Testis (tissue), 2 donors: ENCODE measurements at regions not wholly inside any gene's neighbourhood (a gene's known extent, or its start where the extent isn't known, plus 50 kb on each side); places are given as distances from the start of the nearest gene placed in this dataset.

Experiments used
- POLR2A ChIP-seq: fragments of 450-650 bp; IDR thresholded peaks from one replicate; pipeline ENCODE4 v1.6.1; 2017; ENCODE audit warnings: antibody characterized with exemption, mild to moderate bottlenecking, moderate library complexity
- TF ChIP-seq, protein P1 (sequence below), 3 experiments: fragments of 450-650 bp in 2 of 3; fragments of 200-600 bp in 1 of 3; sonication (generic) in 1 of 3; IDR thresholded peaks; one replicate each; pipeline ENCODE4 v1.5.1; 2016 to 2019; ENCODE audit warnings: antibody characterized with exemption in 3 of 3, mild to moderate bottlenecking in 2 of 3, moderate library complexity in 1 of 3

- TF ChIP-seq, protein P1, sequence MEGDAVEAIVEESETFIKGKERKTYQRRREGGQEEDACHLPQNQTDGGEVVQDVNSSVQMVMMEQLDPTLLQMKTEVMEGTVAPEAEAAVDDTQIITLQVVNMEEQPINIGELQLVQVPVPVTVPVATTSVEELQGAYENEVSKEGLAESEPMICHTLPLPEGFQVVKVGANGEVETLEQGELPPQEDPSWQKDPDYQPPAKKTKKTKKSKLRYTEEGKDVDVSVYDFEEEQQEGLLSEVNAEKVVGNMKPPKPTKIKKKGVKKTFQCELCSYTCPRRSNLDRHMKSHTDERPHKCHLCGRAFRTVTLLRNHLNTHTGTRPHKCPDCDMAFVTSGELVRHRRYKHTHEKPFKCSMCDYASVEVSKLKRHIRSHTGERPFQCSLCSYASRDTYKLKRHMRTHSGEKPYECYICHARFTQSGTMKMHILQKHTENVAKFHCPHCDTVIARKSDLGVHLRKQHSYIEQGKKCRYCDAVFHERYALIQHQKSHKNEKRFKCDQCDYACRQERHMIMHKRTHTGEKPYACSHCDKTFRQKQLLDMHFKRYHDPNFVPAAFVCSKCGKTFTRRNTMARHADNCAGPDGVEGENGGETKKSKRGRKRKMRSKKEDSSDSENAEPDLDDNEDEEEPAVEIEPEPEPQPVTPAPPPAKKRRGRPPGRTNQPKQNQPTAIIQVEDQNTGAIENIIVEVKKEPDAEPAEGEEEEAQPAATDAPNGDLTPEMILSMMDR (IDR thresholded peaks at IDR 0.05), result no peak
- TF ChIP-seq POLR2A, result no peak
Observed at GRCh38 chr15:25237291-25237978, 201.4 kb downstream of the UBE3A start.
